ENCODE measurements at regions not wholly inside any gene's neighbourhood (a gene's known extent, or its start where the extent isn't known, plus 50 kb on each side); places are given as distances from the start of the nearest gene placed in this dataset.

DNA sequence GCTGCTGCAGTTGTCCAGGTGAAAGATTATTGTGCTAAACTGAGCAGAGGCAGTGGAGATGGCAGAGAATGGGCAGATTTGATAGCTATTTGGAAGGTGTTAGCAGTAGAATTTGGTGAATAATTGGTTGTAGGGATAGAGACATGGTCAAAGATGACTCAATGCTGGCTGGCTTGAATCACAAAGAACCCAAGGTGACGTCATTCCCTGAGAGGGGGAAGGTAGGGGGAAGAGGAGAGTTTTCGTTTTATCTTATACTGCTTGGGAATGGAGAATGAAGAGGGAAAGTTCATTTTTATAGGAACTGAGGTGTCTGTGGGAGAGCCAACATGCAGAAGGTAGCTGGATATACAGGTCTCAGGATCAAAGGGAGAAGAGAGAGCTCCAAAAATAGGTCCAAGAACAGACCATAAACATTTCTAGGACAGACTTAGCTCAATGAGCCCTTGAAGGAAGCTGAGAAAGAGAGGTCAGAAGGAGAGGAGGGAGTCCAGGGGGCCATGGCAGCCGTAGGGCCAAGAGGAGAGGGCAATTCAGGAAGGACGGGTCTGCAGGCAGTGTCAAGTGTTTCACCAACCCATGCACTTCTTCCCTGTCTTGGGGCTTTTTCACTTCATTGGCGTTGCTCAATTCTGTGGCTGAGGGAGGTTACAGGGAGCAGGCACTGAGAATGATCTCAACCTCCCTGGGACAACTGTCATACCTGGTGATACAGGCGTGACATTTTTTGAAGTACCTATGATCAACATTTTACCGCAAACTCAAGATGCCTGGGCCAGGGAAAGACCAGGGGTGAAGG is 281.3 kb downstream of the TDRD15 start:
- no peak for DNase-seq

DNA sequence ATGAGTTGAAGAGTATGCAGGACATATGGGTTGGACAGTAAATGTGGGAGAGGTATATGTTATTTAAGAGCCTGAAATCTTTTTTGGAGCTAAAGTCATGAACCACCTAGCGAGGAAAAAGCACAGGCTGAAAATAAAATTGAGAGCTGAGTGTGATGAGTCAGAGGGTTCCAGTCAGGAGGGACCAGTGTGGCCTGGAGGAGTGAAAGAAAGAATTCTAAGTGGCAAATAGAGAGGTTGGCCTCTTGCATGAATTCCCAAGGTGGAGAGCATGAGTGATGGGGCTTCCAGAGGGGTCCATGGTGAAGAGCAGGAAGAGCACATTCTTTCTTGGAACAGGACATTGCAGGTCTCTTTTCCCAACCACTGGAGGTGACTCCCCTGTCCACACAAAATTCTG is 282.6 kb downstream of the TDRD15 start:
- DNase-seq, result no peak

DNA sequence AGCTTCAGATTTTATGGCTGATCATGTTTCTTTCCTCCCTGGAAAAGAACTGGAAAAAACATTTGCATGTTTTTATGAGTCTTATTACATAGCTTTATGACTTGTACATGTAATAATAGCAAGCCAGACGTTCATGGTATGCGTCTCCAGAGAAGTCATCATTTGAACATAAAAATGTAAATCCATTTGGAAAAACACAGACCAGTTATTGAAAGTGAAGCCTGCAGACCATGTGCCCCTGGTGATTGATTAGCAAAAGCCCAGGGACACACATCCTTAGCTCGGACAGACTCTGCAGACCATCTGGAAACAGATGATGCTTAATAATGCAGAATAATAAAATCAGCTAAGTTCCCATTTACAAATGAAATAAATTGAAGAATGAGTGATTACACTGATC is 283.1 kb downstream of the TDRD15 start:
- no peak for DNase-seq

DNA sequence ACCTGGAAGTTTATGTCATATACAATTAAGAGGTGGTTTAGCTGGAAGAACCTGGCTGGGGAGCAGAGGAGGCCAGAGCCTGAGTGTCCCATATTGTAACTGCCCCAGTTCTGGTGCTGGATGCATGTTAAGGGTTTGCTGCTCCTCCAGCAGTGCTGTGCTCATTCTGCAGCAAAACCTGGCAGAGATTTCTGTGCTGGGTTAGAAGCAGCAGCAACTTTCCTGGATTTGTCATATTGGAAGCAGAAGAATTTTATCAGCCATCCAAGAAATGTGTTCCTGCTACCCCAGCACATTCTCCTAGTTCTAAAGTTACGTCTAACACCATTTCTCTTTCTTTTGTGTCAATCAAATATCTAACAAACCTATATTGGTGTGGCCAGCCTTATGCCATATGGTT is 284.1 kb downstream of the TDRD15 start:
- DNase-seq, result no peak

- no peak for DNase-seq
Measured at GRCh38 chr2:21411741-21412140, 288.0 kb downstream of the TDRD15 start.

DNA sequence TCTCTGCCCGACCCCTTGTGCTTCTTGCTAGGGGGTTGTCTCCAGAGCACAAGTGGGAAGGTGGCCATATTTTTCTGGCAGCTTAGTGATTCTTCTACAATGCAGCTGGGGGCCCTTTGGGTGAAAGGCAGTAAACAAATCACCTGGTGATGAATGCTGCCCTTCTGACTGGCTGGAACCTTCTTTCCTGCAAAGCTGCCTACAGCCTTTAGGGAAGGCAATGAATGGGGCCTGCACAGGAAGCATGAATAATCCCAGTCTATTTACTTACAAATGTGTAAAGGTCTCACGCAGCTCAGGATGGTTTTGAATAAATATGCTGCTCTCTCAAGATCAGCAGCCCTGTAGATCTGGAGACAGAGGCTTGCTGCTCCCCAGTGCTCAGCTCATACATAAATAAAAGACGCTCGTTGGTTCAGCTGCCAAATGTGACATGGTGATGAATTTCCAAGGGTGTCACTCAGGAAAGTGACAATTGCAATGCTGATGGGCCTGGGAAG is 289.2 kb downstream of the TDRD15 start:
- no peak for DNase-seq

GRCh38 chr2:21415234-21415633 is 291.5 kb downstream of the TDRD15 start:
- peak; percentile 50 for DNase-seq

DNA sequence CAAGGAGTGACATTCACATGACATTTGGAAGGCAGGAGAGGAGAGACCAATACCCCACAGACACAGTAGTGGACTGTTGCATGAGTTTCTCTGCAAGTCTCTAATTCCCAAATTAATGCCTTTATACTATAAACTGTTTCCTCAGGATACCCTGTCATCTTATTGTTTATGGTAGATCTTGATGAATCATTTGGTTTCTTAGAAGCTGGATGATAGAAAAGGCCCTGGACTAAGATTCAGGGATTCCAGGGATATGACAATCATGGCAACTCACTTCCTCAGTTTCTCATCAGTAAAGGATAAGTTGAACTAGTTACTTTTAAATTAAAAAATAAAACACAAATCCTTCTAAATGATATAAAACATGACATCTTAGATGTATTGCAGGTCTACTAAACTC is 292.5 kb downstream of the TDRD15 start:
- no peak for DNase-seq

DNA sequence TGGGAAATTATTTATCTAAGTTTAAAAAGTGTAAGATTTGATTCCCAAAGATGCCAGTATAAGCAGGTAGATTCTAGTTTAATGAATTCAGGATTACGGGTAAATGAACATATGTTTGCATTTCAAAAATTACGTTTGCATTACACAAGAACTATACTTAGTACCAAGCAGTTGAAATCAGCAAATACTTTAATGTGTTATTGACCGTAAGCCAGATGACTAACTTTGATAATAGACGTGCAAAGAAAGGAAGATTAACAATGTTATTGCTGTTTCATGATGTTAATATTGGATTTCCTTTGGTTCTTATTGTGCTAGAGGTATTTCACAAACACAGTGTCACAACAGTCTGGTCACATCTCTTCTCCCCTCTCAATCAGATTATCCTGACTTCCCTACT is 294.7 kb downstream of the TDRD15 start:
- no peak for DNase-seq

DNA sequence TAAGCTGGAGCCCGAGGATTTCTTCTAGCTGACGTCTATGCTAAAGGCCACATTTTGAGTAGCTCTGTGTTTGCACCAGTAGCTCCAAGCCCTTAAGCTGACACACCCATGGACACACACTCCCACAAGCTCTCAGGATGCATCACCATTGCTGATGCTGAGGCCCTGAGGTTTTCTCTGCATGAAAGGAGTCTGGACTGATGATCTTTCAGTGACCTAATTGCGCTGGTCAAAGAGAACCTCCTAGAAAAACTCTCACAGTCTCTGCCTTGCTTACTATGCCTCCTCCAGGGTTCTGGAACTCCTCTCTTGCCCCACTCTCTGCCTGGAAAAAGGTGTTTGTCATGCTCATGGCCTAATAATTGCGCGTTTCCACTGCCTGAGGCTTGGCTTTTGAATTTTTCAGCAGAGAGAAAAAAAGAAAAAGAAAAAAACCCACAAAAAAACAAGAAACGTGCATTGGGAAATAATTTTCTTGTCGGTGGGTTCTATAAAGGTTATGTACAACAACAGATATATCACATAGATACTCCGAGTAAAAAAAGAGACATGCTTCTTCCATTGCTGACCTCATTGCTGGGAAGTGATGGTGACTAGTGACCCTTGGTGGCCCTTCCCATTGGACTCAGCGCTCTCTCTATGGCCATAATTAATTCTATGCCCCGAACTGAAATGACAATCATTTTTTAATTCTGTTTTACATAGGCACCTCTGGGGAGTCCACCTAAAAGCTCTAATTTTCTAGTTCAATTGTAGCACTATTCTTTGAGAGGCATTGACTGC is 297.0 kb downstream of the TDRD15 start:
- DNase-seq, result no peak

- peak; percentile 77 for DNase-seq
Measured at GRCh38 chr2:21422050-21422449, 298.3 kb downstream of the TDRD15 start.

- DNase-seq, result no peak
Measured at GRCh38 chr2:21422724-21423522, 299.2 kb downstream of the TDRD15 start.

DNA sequence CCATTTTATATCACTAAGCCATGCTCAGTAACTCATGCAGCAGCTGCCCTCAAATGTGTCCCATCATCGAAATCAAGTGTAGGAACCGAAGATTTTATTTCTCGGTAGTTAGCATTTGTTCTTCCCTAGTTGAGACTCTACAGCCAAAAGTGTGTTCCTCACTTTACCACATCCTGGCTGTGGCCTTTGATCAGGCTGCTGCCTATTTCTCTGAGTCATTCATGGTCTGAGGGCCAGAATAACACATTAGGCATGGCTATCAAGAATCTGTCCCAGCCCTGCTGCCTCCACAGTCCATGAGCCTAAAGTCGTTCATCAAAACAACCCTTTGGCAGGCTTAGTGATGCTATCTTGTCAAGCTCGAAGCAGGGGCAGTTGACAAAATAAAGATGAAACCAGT is 300.1 kb downstream of the TDRD15 start:
- no peak for DNase-seq

GRCh38 chr2:21424375-21424774 is 300.6 kb downstream of the TDRD15 start:
- no peak for DNase-seq

DNA sequence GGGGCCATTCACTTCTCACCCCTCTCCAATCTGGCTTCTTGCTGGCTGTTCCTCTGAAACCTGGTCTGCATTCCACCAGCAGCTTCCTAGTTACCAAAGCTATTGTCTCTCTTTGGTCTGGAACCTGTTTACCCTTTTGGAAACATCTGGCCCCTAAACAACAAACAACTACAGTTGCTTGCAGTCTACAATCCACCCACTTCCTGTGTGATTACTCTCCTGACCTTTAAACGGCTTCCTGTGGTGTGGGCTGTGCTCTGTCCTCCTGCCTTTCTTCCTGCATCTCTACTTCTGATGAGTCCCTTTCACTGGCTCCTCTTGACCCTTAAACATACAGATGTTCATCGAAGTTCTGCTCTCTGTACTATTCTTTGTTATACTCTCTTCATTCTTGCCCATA is 303.8 kb downstream of the TDRD15 start:
- DNase-seq, result no peak

GRCh38 chr2:21428754-21429153 is 305.0 kb downstream of the TDRD15 start:
- no peak for DNase-seq

- DNase-seq, result no peak
Measured at GRCh38 chr2:21429747-21430146, 306.0 kb downstream of the TDRD15 start.

- no peak for DNase-seq
Measured at GRCh38 chr2:21431078-21431477, 307.3 kb downstream of the TDRD15 start.

- no peak for DNase-seq
Measured at GRCh38 chr2:21438949-21439348, 315.2 kb downstream of the TDRD15 start.

DNA sequence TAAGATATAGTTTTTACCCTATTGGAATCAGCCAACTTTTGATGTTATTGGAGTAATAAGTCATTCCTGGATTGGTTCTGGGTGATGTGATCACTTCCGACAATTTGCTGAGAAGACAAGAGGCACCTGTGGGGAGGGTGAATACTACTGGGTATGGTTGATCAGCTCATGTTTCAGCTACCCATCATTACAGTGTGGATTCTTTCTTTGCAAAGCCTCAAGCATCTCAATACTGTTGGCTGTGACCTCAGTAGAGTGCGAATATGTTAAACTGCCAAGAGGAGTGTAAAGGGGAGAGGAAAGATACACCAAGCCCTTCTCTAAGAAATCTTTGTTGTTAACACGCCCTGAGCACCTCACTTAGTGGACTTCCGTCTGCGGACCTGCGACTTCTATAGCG is 317.7 kb downstream of the TDRD15 start:
- no peak for DNase-seq

DNA sequence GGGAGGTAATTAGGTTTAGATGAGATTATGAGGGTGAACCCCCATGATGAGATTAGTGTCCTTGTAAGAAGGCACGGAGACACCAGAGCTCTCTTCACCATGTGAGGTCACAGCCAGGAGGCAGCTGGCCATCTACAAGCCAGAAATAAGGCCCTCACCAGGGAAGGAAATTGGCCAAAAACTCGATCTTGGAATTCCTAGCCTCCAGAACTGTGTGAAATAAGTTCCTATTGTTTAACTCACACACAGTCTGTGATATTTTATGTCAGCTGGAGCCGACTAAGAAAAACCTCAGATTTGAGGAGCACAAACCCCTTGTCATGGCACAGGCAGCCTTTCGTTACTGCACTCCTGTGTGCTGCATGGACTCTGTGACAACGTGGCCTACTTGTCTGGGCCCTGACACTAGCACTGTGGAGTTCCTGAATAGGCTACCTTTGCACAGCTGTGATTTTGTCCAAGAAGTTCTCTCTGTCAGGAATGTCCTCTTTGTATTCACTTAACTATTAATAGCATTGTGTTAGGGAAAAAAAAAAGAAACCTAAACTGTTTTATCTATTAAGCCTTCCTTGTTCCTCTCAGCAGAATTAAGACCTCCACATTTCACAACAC is 319.8 kb downstream of the TDRD15 start:
- DNase-seq, result peak; percentile 94

DNA sequence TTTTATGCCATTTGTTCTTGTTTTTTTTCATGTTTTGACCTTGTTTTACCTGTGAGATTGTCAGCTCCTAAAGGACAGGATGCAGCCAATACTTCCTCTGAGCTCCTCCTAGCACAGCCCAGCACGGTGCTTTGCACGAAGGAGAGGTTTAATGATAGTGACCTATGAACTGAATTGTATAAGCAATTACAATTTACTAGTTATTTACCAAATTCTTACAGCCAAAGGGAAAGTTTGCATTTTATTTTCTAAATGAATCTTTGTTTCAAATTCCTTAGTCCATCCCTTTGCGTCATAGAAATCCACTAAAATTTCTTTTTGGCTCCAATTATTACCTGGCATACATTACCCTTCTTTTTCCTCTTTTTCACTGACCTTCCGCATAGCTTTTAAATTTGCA is 326.1 kb downstream of the TDRD15 start:
- DNase-seq, result no peak

DNA sequence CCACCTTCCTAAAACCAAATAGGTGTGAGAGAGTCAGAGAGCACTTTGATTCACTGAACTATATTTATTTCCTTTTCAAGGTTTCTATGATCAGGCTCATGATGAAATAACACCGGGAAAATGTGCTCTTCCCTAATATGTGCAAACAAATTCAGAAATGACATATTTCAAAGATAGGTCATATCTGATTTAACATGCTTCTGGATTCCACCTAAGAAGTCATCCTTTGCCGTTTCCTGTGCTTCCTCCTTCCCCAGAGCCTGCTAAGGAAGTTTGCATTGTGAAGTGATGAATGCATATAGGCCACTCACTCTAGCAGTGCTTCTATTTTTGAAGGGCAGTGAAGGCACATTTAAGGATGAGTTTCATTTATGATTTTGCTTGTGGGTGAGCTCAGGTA is 327.6 kb downstream of the TDRD15 start:
- no peak for DNase-seq
